NCI-H2196 (cell line): ENCODE measurements at regions not wholly inside any gene's neighbourhood (a gene's known extent, or its start where the extent isn't known, plus 50 kb on each side); places are given as distances from the start of the nearest gene placed in this dataset.

ENCODE experiments used
- DNase-seq: peaks from one replicate; lab custom pipeline; 2025; ENCODE audit not compliant: unreplicated experiment; lab: John Stamatoyannopoulos, UW

DNA sequence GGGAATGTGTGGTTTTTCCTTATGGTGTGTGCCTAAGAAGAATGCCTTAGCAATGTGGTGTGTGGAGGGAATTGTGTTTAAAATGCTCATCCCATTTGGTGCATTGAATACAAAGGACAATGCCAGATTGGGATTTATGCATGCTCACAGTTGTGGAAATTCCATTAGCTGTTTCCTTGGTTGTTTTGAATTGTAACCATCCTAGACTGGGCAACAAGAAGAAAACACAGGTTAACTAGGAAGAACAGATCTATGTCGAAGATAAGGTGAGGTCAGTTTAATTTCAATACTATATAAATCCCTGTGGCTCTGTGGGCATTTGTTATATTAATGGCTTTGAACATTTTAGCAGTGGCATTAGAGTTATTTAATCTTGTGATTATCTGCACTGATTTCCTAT is 266.8 kb downstream of the MAT2B start:
- no peak for DNase-seq

DNA sequence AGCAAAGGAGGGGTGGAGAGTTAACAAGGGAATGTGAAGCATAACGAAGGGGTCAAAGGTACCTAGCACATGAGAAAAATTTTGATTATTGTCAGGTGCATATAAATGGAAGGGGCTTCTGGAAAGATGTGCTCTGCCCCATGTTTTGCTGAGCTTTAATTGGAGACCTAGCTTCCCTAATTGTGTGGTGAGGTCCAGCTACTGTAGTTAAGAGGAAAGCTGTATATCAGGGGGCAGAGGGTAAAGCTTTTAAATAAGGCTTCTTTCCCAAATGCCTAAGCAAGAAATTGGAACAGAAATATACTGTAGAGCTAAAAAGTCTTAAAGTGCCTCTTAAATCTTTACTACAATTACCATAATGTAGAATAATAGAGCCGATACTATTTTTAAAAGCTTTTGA is 267.2 kb downstream of the MAT2B start:
- no peak for DNase-seq

DNA sequence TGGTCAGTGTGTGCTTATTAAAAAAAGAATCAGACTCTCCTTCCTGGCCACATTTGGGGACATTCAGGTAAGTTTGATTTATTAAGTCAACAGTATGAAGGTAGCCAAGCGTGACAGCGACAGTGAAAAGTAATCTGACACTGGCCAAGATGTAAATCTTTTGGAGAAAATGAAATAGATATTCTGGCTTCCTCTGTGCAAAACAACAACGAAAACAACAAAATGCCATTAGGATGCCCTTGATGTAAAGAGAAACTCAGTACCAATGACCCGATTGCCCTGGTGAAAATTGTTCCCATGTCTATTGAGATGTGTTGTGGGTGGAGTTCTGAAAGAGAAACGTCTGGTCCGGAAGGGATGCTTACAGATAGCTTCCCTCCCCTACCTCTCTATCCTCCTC is 267.8 kb downstream of the MAT2B start:
- no peak for DNase-seq

DNA sequence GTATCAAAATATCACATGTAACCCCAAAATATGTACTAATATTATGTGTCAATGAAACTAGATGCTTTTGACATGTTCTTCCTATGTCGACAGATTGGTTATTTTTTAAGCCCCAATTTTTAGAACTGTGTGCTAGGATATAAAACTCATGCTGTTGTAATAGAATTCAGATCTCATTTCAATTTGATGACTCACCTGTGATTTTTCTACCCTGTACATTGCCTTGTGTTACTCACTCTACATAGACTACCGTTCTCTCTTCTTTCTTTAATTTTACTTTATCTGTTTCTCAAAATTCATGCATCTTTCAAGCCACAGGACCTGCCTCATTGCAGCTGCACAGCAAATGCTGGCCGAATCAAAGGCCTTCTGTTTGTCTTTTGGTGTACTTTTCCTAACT is 284.5 kb downstream of the MAT2B start:
- DNase-seq: no peak

DNA sequence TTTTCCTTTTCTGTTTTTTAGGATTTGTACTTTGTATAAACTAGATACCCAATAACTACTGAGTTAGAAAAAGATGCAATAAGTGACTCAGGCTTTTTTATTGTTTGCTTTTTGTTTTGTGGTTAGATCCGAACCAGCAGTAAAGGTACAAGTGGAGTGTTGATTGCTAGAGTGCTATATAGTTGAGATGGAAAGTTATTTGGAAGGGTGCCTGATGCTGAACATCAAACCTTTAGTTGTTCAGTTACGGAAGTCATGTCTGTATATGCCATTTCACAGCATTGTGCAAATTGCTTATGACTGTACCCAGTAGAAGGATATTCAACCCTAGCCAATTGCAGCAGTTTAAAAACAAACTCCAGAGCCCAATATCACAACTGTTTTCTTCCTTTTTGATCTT is 285.1 kb downstream of the MAT2B start:
- no peak for DNase-seq

DNA sequence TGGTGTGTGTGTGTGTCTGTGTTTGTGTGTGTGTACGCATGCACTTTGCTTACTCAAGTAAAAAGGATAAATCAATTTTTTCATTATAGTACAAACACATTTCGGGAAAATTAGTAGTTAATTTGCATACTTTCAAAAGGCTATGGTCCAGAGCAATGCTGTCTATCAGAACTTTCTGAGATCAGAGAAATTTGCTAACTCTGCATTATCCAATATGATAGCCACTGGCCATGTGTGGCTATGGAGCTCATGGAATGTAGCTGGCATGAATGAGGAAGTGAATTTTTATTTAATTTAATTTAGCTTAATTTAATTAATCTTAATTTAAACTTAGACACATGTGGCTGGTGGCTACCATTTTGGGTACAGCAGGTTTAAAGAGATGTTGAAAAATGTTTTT is 289.6 kb downstream of the MAT2B start:
- no peak for DNase-seq

DNA sequence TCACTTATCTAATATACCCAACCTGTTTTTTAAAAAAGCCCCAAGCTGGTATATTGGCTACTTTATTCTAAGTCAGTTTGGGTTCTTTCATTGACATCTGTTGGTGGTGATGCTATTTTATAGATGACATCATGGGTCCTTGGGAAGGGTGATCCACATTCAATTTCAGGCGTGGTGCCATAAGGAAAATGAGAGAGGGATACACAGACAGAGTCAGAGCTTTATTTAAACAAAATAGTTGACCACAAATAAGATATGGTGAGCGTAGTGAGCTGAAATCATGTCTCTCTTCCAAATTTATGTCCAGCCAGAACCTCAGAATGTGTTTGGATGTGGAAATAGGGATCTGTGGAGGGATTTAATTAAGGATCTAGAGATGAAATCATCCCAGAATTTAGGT is 302.4 kb downstream of the MAT2B start:
- no peak for DNase-seq

DNA sequence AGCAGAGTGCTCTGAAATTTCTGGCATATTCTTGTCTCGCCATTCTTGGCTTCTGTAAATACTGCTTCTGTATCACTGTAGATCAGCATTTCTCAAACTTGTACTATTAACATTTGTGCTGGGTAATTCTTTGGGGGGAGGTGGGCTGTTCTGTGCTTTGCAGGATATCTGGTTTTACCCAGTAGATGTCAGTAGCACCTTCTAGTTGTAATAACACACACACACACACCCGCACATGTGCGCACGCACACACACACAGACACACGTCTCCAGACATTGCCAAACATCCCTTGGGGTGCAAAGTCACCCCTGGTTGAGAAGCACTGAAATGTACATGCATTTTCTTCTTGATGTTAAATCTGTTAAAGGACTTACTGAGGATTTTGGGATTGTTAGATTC is 304.1 kb downstream of the MAT2B start:
- no peak for DNase-seq

DNA sequence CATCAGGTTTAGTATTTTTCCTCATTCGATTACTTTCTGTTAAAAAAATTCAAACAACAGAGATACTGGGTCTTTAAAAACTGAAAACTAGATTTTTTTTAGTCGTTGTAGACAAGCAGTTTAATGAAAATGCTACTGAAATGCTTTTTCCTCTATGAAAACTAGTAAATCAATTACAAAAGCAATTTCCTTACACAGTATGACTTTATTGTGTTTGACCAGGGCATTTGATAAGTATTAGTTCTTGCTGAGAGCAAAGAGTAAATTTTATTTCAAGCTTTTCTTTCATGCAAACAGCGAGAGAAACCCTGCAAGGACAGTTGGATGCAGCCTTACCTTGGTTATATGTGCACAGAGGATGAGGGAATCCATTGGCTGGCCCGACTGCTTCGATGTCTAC is 308.5 kb downstream of the MAT2B start:
- DNase-seq: no peak

DNA sequence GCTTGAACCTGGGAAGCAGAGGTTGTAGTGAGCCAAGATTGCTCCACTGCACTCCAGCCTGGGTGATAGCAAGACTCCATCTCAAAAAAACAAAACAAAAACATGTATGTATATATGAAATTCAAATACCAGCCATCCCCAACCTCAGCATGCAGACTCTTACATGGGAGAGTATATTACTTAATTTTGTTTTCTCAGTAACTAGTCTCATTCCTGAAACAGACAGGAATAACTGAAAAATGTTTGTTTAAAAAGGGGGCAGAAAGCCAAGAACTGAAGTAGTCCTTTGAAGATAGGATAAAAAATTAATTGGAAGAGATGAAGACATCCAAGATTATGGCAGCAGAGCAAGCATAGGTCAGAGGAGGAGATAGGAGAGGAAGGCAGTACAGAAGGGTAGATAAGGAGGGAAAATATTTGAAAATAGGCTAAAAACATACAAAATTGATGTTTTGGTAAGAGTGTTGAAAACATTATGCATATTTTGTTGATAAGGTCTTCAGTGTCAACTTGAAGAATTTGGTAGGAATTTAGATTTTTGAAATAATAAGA is 309.9 kb downstream of the MAT2B start:
- DNase-seq: no peak

DNA sequence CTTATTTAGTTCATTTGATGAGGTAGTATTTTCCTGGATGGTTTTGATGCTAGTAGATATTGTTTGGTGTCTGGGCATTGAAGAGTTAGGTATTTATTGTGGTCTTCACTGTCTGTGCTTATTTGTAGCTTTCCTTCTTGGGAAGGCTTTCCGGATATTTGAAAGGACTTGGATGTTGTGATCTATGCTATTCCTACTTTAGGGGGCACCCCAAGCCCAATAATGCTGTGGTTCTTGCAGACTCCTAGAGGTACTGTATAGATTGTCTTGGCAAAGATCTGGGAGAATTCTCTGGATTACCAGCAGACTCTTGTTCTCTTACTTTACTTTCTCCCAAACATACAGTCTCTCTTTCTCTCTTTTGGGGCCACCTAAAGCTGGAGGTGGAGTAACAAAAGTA is 315.7 kb downstream of the MAT2B start:
- no peak for DNase-seq

DNA sequence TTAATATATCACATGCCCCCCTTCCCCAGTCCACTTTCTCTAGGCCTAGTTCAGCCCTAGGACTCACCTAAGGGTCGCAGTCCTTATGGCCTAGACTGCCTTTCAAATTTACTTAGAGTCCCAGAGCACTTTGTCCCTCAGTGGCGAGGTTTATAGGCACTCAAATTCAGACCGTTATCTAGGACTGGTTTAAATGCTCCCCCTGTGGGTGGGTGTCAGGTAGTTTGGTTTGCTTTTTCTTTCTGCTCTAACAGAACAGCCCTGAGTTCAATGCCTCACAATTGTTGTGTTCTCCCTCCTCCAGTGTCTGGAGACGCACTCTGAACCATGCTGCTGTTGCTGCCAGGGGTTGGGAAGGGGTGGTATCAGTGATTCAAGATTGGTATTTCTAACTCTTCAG is 317.1 kb downstream of the MAT2B start:
- DNase-seq: no peak

DNA sequence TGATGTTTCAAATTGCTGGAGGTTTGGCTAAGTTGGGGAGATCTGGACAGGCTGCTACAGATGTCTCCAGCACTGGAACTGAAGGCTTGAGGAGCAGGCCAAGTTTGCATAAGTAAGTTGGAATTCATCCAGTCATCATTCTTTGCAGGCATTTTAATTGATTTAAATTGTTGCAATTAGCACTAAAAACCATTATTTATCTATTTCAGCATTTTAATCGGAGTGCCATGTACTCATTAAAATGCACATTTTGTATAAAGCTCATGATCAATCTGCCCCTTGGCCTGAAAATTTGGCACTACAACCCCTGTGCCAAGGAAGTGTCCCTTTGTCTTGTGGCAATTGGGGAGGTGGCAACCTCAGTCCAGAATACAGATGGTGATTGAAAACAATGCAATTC is 320.2 kb downstream of the MAT2B start:
- DNase-seq: no peak

DNA sequence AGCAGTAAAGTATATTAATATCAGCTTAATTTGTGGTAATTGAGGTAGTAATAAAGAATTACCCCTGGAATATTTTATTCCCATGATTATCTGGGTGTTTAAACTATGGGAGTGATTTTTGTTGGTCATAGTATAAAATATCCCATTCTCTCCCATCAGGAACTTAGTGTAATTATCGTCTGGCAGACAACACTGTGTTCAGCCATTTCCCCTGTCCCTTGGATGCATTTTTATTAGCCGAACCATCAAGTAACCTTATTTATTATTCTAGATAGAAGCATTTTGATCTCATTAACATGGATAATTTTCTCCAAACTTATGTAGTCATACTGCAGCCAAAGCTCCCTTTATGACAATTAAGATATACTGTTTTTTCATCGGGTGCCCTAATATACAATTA is 320.8 kb downstream of the MAT2B start:
- DNase-seq: no peak

DNA sequence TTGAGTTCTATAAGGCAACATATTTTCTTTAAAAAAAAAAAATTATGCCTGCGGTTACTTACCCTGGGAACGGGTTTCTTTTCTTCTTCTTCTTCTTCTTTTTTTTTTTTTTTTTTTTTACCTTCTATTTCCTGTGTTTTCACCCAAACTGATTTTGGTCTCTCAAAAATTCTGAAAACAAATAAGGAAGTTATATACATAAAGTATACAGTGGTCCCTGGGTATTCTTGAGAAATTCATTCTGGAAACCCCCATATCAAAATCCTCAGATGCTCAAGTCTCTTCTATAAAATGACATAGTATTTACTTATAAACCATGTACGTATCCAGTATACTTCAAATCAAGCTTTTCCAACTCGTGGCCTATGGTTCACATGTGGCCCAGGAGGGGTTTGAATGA is 326.7 kb downstream of the MAT2B start:
- DNase-seq: no peak

DNA sequence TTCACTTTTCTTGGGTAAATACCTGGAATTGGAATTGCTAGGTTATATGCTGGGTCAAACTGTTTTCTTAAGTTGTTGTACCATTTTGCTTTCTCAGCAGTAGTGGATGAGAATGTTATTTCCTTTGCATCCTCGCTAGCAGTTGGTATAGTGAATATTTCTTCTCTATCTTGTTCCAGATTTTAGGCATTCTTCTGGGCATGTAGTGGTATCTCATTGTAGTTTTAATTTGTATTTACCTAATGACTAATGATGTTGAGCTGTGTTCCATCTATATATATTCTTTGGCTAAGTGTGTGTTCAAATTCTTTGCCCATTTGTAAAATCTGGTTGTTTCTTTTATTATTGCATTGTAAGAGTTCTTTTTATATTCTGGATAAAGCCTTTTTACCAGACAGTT is 333.3 kb downstream of the MAT2B start:
- no peak for DNase-seq

DNA sequence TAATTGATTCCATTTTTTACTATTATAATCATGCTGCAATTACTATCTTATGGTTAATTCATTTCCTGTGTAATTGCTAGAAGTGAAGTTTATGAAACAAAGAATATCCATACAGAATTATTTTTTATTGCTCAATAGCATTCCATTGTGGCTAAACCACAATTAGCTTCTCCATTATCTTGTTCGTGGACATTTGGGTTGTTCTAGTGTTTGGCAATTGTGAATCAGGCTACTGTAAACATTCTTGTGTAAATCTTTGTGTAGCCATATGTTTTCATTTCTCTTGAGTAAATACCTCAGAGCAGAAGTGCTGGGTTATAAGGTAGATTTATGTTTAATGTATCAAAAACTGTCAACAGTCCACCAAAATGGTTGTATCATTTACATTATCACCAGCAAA is 341.1 kb downstream of the MAT2B start:
- no peak for DNase-seq

DNA sequence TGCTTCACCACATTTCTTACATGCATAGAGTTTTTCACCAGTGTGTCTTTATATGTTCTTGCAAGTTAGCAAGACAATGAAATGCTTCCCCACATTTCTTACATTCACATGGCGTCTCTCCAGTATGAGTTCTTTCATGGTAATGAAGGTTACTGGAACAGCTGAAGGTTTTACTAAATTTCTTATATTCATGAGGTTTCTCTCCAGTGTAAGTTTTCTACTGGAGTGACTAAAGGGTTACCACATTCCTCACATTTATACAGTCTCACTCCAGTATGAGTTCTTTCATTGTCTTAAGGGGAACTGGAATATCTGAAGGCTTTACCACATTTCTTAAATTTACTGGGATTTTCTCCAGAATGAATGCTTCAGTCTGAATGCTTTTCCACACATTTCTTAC is 350.3 kb downstream of the MAT2B start:
- no peak for DNase-seq

DNA sequence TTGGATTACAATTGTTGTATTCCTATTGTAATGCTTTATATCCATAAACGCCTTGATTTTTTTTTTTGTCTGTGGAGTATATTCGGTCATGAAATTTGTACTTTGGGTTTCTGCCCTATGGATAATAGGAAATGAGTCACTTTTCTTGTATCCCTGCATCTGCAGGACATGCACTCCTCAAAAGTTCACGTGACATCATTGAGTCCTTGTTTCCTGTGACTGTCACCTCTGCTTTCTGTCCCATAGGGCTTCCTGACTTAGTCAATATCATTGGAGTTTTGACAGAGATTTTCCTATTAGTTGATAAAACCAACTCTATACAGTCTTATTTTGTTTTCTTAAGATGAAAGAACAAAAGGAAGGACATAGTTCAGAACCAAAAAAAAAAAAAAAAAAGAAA is 356.3 kb downstream of the MAT2B start:
- no peak for DNase-seq

DNA sequence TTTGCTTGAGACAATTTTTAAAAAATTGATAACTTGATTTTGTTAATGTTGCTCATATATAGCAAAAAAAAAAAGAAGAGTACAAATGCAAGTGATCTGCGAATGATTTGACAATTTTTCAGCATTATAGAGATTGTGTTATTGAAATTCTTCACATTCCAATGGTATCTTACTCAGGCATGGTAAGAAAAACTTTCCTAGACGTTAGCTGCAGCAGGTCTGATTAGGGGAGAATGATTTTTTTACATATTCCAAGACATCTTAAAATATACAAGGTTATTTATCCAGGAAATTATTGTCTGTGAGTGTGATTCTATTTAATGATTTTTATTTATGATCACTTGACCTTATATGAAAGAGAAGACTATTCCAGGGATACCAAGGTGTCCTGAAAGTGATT is 361.9 kb downstream of the MAT2B start:
- no peak for DNase-seq

DNA sequence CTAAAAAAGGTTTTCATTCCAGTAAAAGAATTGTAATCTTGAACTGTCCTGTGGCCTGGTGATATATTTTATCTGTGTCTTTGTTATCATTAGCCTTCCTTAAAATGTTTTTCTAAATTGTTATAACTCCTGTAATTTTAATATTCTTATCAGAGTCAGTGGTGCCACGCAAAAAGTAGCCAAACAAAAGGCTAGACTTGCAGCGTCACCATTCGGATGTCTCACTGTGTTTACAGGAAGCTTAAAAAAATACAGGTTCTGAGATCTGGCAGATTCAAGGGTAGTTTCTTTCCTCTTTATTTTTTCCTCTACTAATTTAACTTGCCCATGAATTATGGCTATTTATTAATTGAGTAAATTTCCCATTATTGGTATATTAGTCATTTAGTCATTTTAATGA is 362.3 kb downstream of the MAT2B start:
- no peak for DNase-seq

DNA sequence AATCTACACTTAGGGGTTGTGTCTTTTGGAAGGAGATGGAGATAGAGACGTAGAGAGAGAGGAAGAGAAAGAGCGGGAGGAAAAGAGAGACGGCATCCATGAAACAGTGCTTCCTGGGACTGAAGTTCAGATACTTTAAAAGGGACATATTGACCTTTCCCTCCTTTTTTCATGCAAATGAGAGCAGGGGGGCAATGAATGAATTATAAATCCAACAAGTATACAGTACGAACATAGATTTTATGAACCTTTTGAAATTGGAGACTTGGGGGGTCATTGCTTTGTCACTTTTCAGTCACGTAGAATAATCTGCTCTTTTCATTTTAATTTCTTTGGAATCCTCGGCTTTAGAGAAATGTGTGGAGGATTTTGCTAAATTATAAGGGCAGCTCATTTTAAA is 364.2 kb downstream of the MAT2B start:
- DNase-seq: no peak

DNA sequence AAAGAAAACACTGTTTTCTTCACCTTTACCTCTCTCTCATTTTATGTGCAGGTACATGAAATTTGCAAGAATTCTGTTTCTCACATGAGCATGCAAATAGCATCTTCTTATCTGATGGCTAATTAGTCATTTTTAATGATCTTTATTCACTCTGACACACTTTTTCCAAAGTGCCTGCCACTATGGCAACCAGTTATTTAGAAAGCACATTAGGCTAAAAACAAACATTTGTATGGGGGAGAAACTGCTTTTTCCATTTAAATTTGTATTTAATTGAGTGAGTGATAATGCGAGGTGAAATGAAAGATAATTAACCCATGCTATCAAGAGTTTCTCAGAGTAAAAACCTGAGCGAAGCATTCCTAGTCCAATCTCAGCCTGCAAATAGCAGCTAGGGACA is 365.0 kb downstream of the MAT2B start:
- no peak for DNase-seq

DNA sequence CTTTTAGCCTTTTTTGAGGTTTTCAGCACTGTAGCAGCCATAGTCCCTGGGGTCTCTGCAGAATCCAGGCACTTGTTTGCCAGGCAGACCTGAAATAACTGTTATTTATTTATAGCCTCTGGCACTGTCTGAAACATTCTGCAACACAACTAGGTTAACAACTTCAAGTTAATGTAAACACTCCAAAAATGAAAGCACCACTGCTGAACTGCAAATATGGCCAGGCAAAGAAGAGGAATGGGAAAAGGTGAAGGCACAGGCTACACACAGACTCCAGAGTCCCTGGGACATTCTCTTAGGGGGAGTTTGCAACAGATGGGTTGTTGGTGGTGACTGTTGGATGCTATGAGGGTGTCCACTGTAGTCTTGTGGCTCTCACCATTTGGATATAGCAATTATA is 369.0 kb downstream of the MAT2B start:
- DNase-seq: no peak
